Fibroblast of skin of left quadriceps (primary cell): ENCODE measurements at regions not wholly inside any gene's neighbourhood (a gene's known extent, or its start where the extent isn't known, plus 50 kb on each side); places are given as distances from the start of the nearest gene placed in this dataset.

Source experiments
- DNase-seq, 2 experiments: peaks; one replicate each; pipeline ENCODE4 v3.0.0-alpha.2; 2013; ENCODE audit warnings: low read depth in 2 of 2

- DNase-seq = no peak
Measured at GRCh38 chr2:37425408-37425807, 81.0 kb downstream of the QPCT start.

GRCh38 chr2:37427241-37427640, 82.8 kb downstream of the QPCT start:
- no peak for DNase-seq

GRCh38 chr2:37436323-37436722, 91.9 kb downstream of the QPCT start:
- peak in 1 of 2 experiments; percentile 31 for DNase-seq

- DNase-seq = no peak
Measured at GRCh38 chr2:37439131-37439642, 94.8 kb downstream of the QPCT start.

GRCh38 chr2:37441055-37441454, 96.6 kb downstream of the QPCT start:
- DNase-seq = no peak

GRCh38 chr2:37443082-37443481, 98.7 kb downstream of the QPCT start:
- DNase-seq = no peak

GRCh38 chr2:37447446-37447845, 103.0 kb downstream of the QPCT start:
- no peak for DNase-seq

- DNase-seq = no peak
Measured at GRCh38 chr2:37448342-37449120, 104.1 kb downstream of the QPCT start.

GRCh38 chr2:37449761-37450296, 105.4 kb downstream of the QPCT start:
- DNase-seq = peak in 1 of 2 experiments; percentile 47

- no peak for DNase-seq
Measured at GRCh38 chr2:37453027-37453426, 108.6 kb downstream of the QPCT start.

GRCh38 chr2:37454851-37455762, 110.7 kb downstream of the QPCT start:
- DNase-seq = no peak

- DNase-seq = no peak
Measured at GRCh38 chr2:37456479-37456878, 112.0 kb downstream of the QPCT start.

GRCh38 chr2:37457401-37457901, 113.0 kb downstream of the QPCT start:
- no peak for DNase-seq

- DNase-seq = no peak
Measured at GRCh38 chr2:37458133-37458532, 113.7 kb downstream of the QPCT start.

GRCh38 chr2:37459095-37459981, 114.9 kb downstream of the QPCT start:
- peak; percentile 83 to 86 for DNase-seq

- DNase-seq = no peak
Measured at GRCh38 chr2:37460896-37461229, 116.4 kb downstream of the QPCT start.

- no peak for DNase-seq
Measured at GRCh38 chr2:37464067-37464466, 119.6 kb downstream of the QPCT start.

GRCh38 chr2:37466533-37467222, 122.2 kb downstream of the QPCT start:
- DNase-seq = peak; percentile 64 to 69

- no peak for DNase-seq
Measured at GRCh38 chr2:37468170-37468569, 123.7 kb downstream of the QPCT start.

- DNase-seq = no peak
Measured at GRCh38 chr2:37469126-37469525, 124.7 kb downstream of the QPCT start.

GRCh38 chr2:37471104-37471503, 126.7 kb downstream of the QPCT start:
- DNase-seq = no peak
